A673 (cell line): ENCODE measurements at regions not wholly inside any gene's neighbourhood (a gene's known extent, or its start where the extent isn't known, plus 50 kb on each side); places are given as distances from the start of the nearest gene placed in this dataset.

Experiments used
- BruUV-seq: library from RNA; stranded (reverse); fragments of 400-500 nt; replicated peaks from 2 replicates; lab custom pipeline; 2021; lab: Mats Ljungman, UMichigan
- CTCF ChIA-PET: fragments of 300-600 bp; sonication (Branson Sonifier 250); formaldehyde crosslinking; loops from one replicate; lab custom pipeline; 2022; ENCODE audit warnings: antibody characterized with exemption; lab: Charles Lee
- POLR2A ChIA-PET: fragments of 300-600 bp; sonication (Branson Sonifier 250); formaldehyde crosslinking; loops from one replicate; lab custom pipeline; 2022; ENCODE audit warnings: antibody characterized with exemption; ENCODE audit not compliant: low non-redundant PET; lab: Charles Lee
- DNase-seq: peaks from one replicate; pipeline ENCODE4 v3.0.0-alpha.2; 2015; ENCODE audit warnings: low spot score
- H3K27ac ChIP-seq: fragments of 200-600 bp; sonication (generic); 2 replicates; pipeline ENCODE4 v1.5.1; 2016; ENCODE audit warnings: mixed run types, low read depth, mild to moderate bottlenecking, mixed read lengths, antibody characterized with exemption, low read length; ENCODE audit not compliant: poor library complexity, severe bottlenecking
- H3K27me3 ChIP-seq: fragments of 200-600 bp; sonication (generic); replicated peaks from 2 replicates; pipeline ENCODE4 v1.6.1; 2017; ENCODE audit warnings: mixed run types, low read depth, mild to moderate bottlenecking, mixed read lengths, antibody characterized with exemption, low read length; ENCODE audit not compliant: insufficient read depth, poor library complexity
- H3K36me3 ChIP-seq: fragments of 200-600 bp; sonication (generic); 2 replicates; pipeline ENCODE4 v1.6.1; 2016; ENCODE audit warnings: mixed run types, mild to moderate bottlenecking, mixed read lengths, antibody characterized with exemption, low read length; ENCODE audit not compliant: insufficient read depth, poor library complexity, severe bottlenecking
- H3K4me1 ChIP-seq: fragments of 200-600 bp; sonication (generic); 2 replicates; pipeline ENCODE4 v1.6.1; 2017; ENCODE audit warnings: mixed run types, mild to moderate bottlenecking, mixed read lengths, antibody characterized with exemption, low read length; ENCODE audit not compliant: insufficient read depth, poor library complexity, severe bottlenecking
- H3K4me3 ChIP-seq: fragments of 200-600 bp; sonication (generic); 2 replicates; pipeline ENCODE4 v1.5.1; 2016; ENCODE audit warnings: low read depth, mixed run types, mild to moderate bottlenecking, mixed read lengths, low read length; ENCODE audit not compliant: poor library complexity, severe bottlenecking
- H3K9me3 ChIP-seq: fragments of 200-600 bp; sonication (generic); 2 replicates; pipeline ENCODE4 v1.6.1; 2016; ENCODE audit warnings: mixed run types, low read depth, mild to moderate bottlenecking, mixed read lengths, antibody characterized with exemption, low read length; ENCODE audit not compliant: poor library complexity, severe bottlenecking
- EZH2 ChIP-seq: fragments of 200-600 bp; sonication (generic); IDR thresholded peaks from 2 replicates; pipeline ENCODE4 v1.6.1; 2017; ENCODE audit warnings: borderline replicate concordance, low read depth, mild to moderate bottlenecking, mixed read lengths, antibody characterized with exemption, low read length; ENCODE audit not compliant: poor library complexity, severe bottlenecking
- intact Hi-C: fragments of 100-400 bp; cut with micrococcal nuclease; formaldehyde crosslinking; loops from one replicate; pipeline ENCODE4 v1.10.0; 2022; ENCODE audit not compliant: unreplicated experiment
- TF ChIP-seq, protein P1 (sequence below): fragments of 300-800, 200-600 bp; sonication (generic); conservative IDR thresholded peaks from 2 replicates; pipeline ENCODE4 v1.5.1; 2017; ENCODE audit warnings: low read depth, mild to moderate bottlenecking, antibody characterized with exemption, low read length, moderate library complexity, mixed read lengths

DNA sequence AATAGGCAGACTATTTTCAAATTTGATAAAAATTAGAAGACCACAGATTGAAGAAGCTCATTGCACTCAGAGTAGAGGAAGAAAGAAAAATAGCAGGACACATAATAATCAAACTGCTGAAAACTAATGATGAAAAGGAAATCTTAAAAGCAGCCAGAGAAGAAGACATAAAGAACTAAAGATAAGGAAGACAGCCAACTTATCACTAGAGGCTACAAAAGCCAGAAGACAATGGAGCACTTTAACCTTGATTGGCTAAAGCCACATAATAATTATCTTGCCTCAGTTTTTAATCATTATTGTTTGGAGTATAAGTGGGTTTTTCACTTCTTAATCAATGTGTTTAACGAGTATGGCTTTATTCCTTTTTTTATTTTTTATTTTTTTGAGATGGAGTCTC lies 397.6 kb downstream of the RNF144B start:
- intact Hi-C loops = no loop called here
- peaks cover 6% of the 10 kb centered on the region for H3K9me3 ChIP-seq
- H3K27me3 ChIP-seq = no peaks in the 10 kb centered on the region
- CTCF ChIA-PET = no interaction called here
- TF ChIP-seq, protein P1, sequence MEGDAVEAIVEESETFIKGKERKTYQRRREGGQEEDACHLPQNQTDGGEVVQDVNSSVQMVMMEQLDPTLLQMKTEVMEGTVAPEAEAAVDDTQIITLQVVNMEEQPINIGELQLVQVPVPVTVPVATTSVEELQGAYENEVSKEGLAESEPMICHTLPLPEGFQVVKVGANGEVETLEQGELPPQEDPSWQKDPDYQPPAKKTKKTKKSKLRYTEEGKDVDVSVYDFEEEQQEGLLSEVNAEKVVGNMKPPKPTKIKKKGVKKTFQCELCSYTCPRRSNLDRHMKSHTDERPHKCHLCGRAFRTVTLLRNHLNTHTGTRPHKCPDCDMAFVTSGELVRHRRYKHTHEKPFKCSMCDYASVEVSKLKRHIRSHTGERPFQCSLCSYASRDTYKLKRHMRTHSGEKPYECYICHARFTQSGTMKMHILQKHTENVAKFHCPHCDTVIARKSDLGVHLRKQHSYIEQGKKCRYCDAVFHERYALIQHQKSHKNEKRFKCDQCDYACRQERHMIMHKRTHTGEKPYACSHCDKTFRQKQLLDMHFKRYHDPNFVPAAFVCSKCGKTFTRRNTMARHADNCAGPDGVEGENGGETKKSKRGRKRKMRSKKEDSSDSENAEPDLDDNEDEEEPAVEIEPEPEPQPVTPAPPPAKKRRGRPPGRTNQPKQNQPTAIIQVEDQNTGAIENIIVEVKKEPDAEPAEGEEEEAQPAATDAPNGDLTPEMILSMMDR = no peak
- TF ChIP-seq EZH2 = no peak
- no TSS peak for BruUV-seq
- no peaks in the 10 kb centered on the region for H3K4me1 ChIP-seq
- no peak overlapping the region for H3K4me3 ChIP-seq
- no peak for DNase-seq
- POLR2A ChIA-PET = no interaction called here
- no peak overlapping the region for H3K27ac ChIP-seq
- no peaks in the 10 kb centered on the region for H3K36me3 ChIP-seq

DNA sequence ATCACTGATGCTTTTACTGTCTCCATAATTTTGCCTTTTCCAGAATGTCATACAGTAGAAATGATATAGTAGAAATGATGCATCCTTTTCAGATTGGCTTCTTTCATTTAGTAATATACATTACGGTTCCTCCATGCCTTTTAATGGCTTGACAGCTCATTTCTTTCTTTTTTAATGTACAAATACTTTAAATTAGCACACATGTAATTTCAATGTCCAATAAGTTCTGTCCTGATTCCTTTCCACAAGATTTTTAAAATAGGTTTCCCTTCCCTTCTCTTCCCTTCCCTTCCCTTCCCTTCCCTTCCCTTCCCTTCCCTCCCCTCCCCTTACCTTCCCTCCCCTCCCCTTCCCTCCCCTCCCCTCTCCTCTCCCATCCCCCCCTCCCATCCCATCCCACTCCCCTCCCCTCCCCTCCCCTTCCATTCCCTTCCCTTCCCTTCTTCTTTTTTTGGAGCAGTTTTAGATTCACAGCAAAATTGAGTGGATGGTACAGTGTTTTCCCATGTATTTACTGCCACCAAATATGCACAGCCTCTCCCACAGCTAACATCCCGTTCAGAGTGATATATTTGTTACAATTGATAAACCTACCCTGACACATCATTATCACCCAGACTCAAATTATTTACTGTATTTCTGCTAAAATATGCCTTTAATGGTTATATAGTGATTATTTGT lies 398.8 kb downstream of the RNF144B start:
- intact Hi-C loops = no loop called here
- H3K4me3 ChIP-seq = no peak overlapping the region
- no peak for DNase-seq
- TF ChIP-seq EZH2 = no peak
- TF ChIP-seq, protein P1 = no peak
- no TSS peak for BruUV-seq
- POLR2A ChIA-PET = no interaction called here
- H3K27me3 ChIP-seq = no peaks in the 10 kb centered on the region
- peaks cover 6% of the 10 kb centered on the region for H3K9me3 ChIP-seq
- H3K36me3 ChIP-seq = no peaks in the 10 kb centered on the region
- no peaks in the 10 kb centered on the region for H3K4me1 ChIP-seq
- CTCF ChIA-PET = no interaction called here
- no peak overlapping the region for H3K27ac ChIP-seq

DNA sequence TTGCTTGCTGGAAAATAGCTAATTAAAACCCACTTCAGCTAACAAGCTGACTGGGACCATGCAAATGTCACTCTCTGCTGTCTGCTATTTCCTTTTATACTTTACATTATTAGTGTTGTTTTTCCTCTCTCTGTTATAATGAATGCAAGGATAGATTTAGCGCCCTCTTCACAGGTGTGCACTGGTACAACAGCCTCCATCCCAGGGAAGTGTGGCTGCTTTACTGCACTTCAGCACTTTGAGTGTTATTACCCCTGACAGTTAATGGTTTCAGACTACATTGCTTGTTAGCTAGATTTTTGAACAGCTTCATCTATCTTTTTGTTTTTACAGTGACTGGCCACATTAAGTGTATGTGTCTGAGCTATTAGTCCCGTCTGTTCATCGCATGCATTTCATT lies 405.7 kb downstream of the RNF144B start:
- CTCF ChIA-PET = no interaction called here
- intact Hi-C loops = no loop called here
- no TSS peak for BruUV-seq

More for the DNA sequence above, 405.7 kb downstream of the RNF144B start:
- Histone ChIP-seq H3K9me3 (no peaks in the 10 kb centered on the region), H3K27ac (no peak overlapping the region), H3K36me3 (no peaks in the 10 kb centered on the region), H3K4me1 (peaks cover 10% of the 10 kb centered on the region), H3K4me3 (no peak overlapping the region), H3K27me3 (no peaks in the 10 kb centered on the region)
- POLR2A ChIA-PET = no interaction called here
- no peak for DNase-seq
- no peak for TF ChIP-seq EZH2
- TF ChIP-seq, protein P1 = no peak
